K562 (cell line): ENCODE measurements at regions not wholly inside any gene's neighbourhood (a gene's known extent, or its start where the extent isn't known, plus 50 kb on each side); places are given as distances from the start of the nearest gene placed in this dataset.

ENCODE experiments used
- E2F8 ChIP-seq: fragments of 450-650 bp; IDR thresholded peaks from 2 replicates; pipeline ENCODE4 v1.7.1; 2018; ENCODE audit warnings: mild to moderate bottlenecking, low read depth; ENCODE audit not compliant: partially characterized antibody
- GMEB1 ChIP-seq: fragments of 250-450 bp; sonication (Bioruptor Pico); IDR thresholded peaks from 2 replicates; pipeline ENCODE4 v1.4.0; 2020; ENCODE audit warnings: mild to moderate bottlenecking
- HIVEP1 ChIP-seq: fragments of 250-450 bp; sonication (Bioruptor Pico); IDR thresholded peaks from 2 replicates; pipeline ENCODE4 v1.4.0; 2020; ENCODE audit warnings: mild to moderate bottlenecking
- HOMEZ ChIP-seq: fragments of 250-450 bp; sonication (Bioruptor Pico); IDR thresholded peaks from 2 replicates; pipeline ENCODE4 v1.4.0; 2020; ENCODE audit warnings: mild to moderate bottlenecking, moderate library complexity
- USF2 ChIP-seq: sonication (generic); formaldehyde crosslinking; IDR thresholded peaks from 2 replicates; pipeline ENCODE4 v1.5.0; 2020; ENCODE audit warnings: missing genetic modification reagents
- ZBTB40 ChIP-seq, 2 experiments: fragments of 450-650 bp in 1 of 2; sonication (generic) in 1 of 2; formaldehyde crosslinking in 1 of 2; IDR thresholded peaks; 2 replicates each; pipeline versions ENCODE4 v1.7.1 to v1.9.0; 2016 to 2022; ENCODE audit warnings: inconsistent platforms in 1 of 2, mild to moderate bottlenecking in 1 of 2, missing genetic modification reagents in 1 of 2

- TF ChIP-seq ZBTB40 (IDR thresholded peaks at IDR 0.05) (no peak), ZBTB40 (CRISPR knock-in tag; IDR thresholded peaks at IDR 0.05) (no peak), HIVEP1 (CRISPR knock-in tag) (no peak), GMEB1 (CRISPR knock-in tag) (no peak), USF2 (CRISPR knock-in tag) (no peak), E2F8 (no peak), HOMEZ (CRISPR knock-in tag) (no peak)
Measured at GRCh38 chr12:88884600-88884999, 304.3 kb upstream of the KITLG start (continued).
